ENCODE measurements at regions not wholly inside any gene's neighbourhood (a gene's known extent, or its start where the extent isn't known, plus 50 kb on each side); places are given as distances from the start of the nearest gene placed in this dataset.

- DNase-seq (ENCODE audit: low read depth), result no peak
- TF ChIP-seq CTCF (IDR thresholded peaks at IDR 0.05; ENCODE audit: insufficient read depth, low read length, poor library complexity, severe bottlenecking), result no peak
- H3K27me3 ChIP-seq (ENCODE audit: control insufficient read depth, insufficient read depth, low read length), result no peaks in the 10 kb centered on the region
- no peak overlapping the region for H3K4me3 ChIP-seq (ENCODE audit: low read depth, low read length)
- no peaks in the 10 kb centered on the region for H3K36me3 ChIP-seq (ENCODE audit: control insufficient read depth, insufficient read depth, low read length)
Measured at GRCh38 chr2:216557820-216558219, 59.2 kb downstream of the RPL37A start.

- TF ChIP-seq CTCF (IDR thresholded peaks at IDR 0.05; ENCODE audit: insufficient read depth, low read length, poor library complexity, severe bottlenecking), result no peak
- no peak for DNase-seq (ENCODE audit: low read depth)
- no peak overlapping the region for H3K4me3 ChIP-seq (ENCODE audit: low read depth, low read length)
- no peaks in the 10 kb centered on the region for H3K27me3 ChIP-seq (ENCODE audit: control insufficient read depth, insufficient read depth, low read length)
- H3K36me3 ChIP-seq (ENCODE audit: control insufficient read depth, insufficient read depth, low read length), result no peaks in the 10 kb centered on the region
Measured at GRCh38 chr2:216559625-216560156, 61.0 kb downstream of the RPL37A start.

GRCh38 chr2:216560838-216561270, 62.2 kb downstream of the RPL37A start:
- H3K4me3 ChIP-seq (ENCODE audit: low read depth, low read length), result no peak overlapping the region
- DNase-seq (ENCODE audit: low read depth), result no peak
- no peaks in the 10 kb centered on the region for H3K27me3 ChIP-seq (ENCODE audit: control insufficient read depth, insufficient read depth, low read length)
- H3K36me3 ChIP-seq (ENCODE audit: control insufficient read depth, insufficient read depth, low read length), result no peaks in the 10 kb centered on the region
- TF ChIP-seq CTCF (IDR thresholded peaks at IDR 0.05; ENCODE audit: insufficient read depth, low read length, poor library complexity, severe bottlenecking), result no peak

- H3K27me3 ChIP-seq (ENCODE audit: control insufficient read depth, insufficient read depth, low read length), result no peaks in the 10 kb centered on the region
- H3K4me3 ChIP-seq (ENCODE audit: low read depth, low read length), result no peak overlapping the region
- no peaks in the 10 kb centered on the region for H3K36me3 ChIP-seq (ENCODE audit: control insufficient read depth, insufficient read depth, low read length)
- no peak for TF ChIP-seq CTCF (IDR thresholded peaks at IDR 0.05; ENCODE audit: insufficient read depth, low read length, poor library complexity, severe bottlenecking)
- no peak for DNase-seq (ENCODE audit: low read depth)
Measured at GRCh38 chr2:216562696-216563435, 64.2 kb downstream of the RPL37A start.

GRCh38 chr2:216563646-216564045, 65.0 kb downstream of the RPL37A start:
- Histone ChIP-seq H3K27me3 (ENCODE audit: control insufficient read depth, insufficient read depth, low read length) (no peaks in the 10 kb centered on the region), H3K4me3 (ENCODE audit: low read depth, low read length) (no peak overlapping the region), H3K36me3 (ENCODE audit: control insufficient read depth, insufficient read depth, low read length) (no peaks in the 10 kb centered on the region)
- no peak for DNase-seq (ENCODE audit: low read depth)
- TF ChIP-seq CTCF (IDR thresholded peaks at IDR 0.05; ENCODE audit: insufficient read depth, low read length, poor library complexity, severe bottlenecking), result no peak

GRCh38 chr2:216564611-216565010, 66.0 kb downstream of the RPL37A start:
- Histone ChIP-seq H3K4me3 (ENCODE audit: low read depth, low read length) (no peak overlapping the region), H3K27me3 (ENCODE audit: control insufficient read depth, insufficient read depth, low read length) (peaks cover 2% of the 10 kb centered on the region), H3K36me3 (ENCODE audit: control insufficient read depth, insufficient read depth, low read length) (no peaks in the 10 kb centered on the region)
- DNase-seq (ENCODE audit: low read depth), result no peak
- no peak for TF ChIP-seq CTCF (IDR thresholded peaks at IDR 0.05; ENCODE audit: insufficient read depth, low read length, poor library complexity, severe bottlenecking)
